DND-41 (cell line): ENCODE measurements at regions not wholly inside any gene's neighbourhood (a gene's known extent, or its start where the extent isn't known, plus 50 kb on each side); places are given as distances from the start of the nearest gene placed in this dataset.
A peak's percentile ranks its signal among the peaks of the same experiment; 100 is the strongest.

ENCODE experiments used
- ATAC-seq: fragments of 200-7000 bp; cut with Tn5 transposase; 3 replicates; pipeline ENCODE4 v1.9.1; 2021; ENCODE audit warnings: low read depth; ENCODE audit not compliant: insufficient read depth
- DNase-seq: peaks from one replicate; pipeline ENCODE4 v3.0.0-alpha.2; 2020
- H2AFZ ChIP-seq: 2 replicates; pipeline ENCODE4 v1.6.0; 2012; ENCODE audit warnings: low read depth, low read length
- H3K27ac ChIP-seq: 2 replicates; pipeline ENCODE4 v1.5.1; 2012; ENCODE audit warnings: low read length, inconsistent platforms
- H3K27me3 ChIP-seq: fragments of 200-600 bp; sonication (generic); 2 replicates; pipeline ENCODE4 v1.6.0; 2012; ENCODE audit warnings: low read length, mild to moderate bottlenecking, inconsistent platforms; ENCODE audit not compliant: insufficient read depth, poor library complexity
- H3K36me3 ChIP-seq: 2 replicates; pipeline ENCODE4 v1.5.1; 2012; ENCODE audit warnings: low read length, inconsistent platforms; ENCODE audit not compliant: insufficient read depth
- H3K4me1 ChIP-seq: 2 replicates; pipeline ENCODE4 v1.5.1; 2012; ENCODE audit warnings: mild to moderate bottlenecking, low read length; ENCODE audit not compliant: insufficient read depth
- H3K4me2 ChIP-seq: 2 replicates; pipeline ENCODE4 v1.6.0; 2012; ENCODE audit warnings: mild to moderate bottlenecking, moderate library complexity, low read length, inconsistent platforms; ENCODE audit not compliant: insufficient read depth
- H3K4me3 ChIP-seq, 2 experiments: fragments of 200-600 bp in 1 of 2; shearing (Covaris generic) in 1 of 2; 2 replicates each; pipeline ENCODE4 v1.5.1; 2012 to 2016; ENCODE audit warnings: inconsistent platforms in 2 of 2, low read length in 2 of 2, mild to moderate bottlenecking in 2 of 2, low read depth in 1 of 2, moderate library complexity in 1 of 2
- H3K79me2 ChIP-seq: 2 replicates; pipeline ENCODE4 v1.6.0; 2012; ENCODE audit warnings: low read length, inconsistent platforms; ENCODE audit not compliant: insufficient read depth
- H3K9ac ChIP-seq: 2 replicates; pipeline ENCODE4 v1.6.0; 2012; ENCODE audit warnings: low read depth, mild to moderate bottlenecking, inconsistent platforms, low read length, moderate library complexity
- H3K9me3 ChIP-seq: 2 replicates; pipeline ENCODE4 v1.5.1; 2012; ENCODE audit warnings: low read length, moderate library complexity, mild to moderate bottlenecking, inconsistent platforms; ENCODE audit not compliant: insufficient read depth, severe bottlenecking
- H4K20me1 ChIP-seq: 2 replicates; pipeline ENCODE4 v1.6.0; 2012; ENCODE audit warnings: low read length; ENCODE audit not compliant: insufficient read depth
- EZH2 ChIP-seq: IDR thresholded peaks from 3 replicates; pipeline ENCODE4 v1.6.1; 2012; ENCODE audit warnings: borderline replicate concordance, low read depth, mild to moderate bottlenecking, moderate library complexity, low read length, inconsistent platforms; ENCODE audit not compliant: severe bottlenecking
- TF ChIP-seq, protein P1 (sequence below): IDR thresholded peaks from 2 replicates; pipeline ENCODE4 v1.5.1; 2012; ENCODE audit warnings: borderline replicate concordance, low read length, moderate library complexity, mild to moderate bottlenecking; ENCODE audit not compliant: poor library complexity, severe bottlenecking; ENCODE audit errors: extremely low read depth

DNA sequence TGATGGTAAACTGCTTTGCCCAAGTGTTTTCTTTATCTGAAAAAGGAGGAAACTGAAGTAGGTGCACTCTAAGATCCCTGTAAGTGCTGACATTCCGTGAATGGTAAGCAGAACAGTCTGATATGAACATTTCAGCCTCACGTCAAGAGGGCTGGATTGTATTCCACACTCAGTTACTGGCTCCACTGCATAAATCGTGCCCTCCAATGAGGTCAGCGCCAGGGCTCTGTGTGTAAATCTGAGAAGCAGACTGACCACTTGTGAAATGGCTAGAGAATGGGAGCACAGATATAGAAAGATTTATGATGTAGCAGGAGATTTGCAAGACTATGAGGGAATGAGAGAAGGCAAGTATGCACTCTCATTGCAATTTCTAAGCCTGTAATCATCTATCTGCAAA lies 153.0 kb downstream of the ICOS start:
- ATAC-seq (no peak), DNase-seq (no peak)
- no peak overlapping the region for H3K9ac ChIP-seq
- H3K79me2 ChIP-seq, result no peaks in the 10 kb centered on the region
- H3K4me2 ChIP-seq, result no peak overlapping the region
- no peaks in the 10 kb centered on the region for H3K4me1 ChIP-seq
- no peaks in the 10 kb centered on the region for H3K27me3 ChIP-seq
- no peak for TF ChIP-seq EZH2
- TF ChIP-seq, protein P1, sequence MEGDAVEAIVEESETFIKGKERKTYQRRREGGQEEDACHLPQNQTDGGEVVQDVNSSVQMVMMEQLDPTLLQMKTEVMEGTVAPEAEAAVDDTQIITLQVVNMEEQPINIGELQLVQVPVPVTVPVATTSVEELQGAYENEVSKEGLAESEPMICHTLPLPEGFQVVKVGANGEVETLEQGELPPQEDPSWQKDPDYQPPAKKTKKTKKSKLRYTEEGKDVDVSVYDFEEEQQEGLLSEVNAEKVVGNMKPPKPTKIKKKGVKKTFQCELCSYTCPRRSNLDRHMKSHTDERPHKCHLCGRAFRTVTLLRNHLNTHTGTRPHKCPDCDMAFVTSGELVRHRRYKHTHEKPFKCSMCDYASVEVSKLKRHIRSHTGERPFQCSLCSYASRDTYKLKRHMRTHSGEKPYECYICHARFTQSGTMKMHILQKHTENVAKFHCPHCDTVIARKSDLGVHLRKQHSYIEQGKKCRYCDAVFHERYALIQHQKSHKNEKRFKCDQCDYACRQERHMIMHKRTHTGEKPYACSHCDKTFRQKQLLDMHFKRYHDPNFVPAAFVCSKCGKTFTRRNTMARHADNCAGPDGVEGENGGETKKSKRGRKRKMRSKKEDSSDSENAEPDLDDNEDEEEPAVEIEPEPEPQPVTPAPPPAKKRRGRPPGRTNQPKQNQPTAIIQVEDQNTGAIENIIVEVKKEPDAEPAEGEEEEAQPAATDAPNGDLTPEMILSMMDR, result no peak
- H3K9me3 ChIP-seq, result no peaks in the 10 kb centered on the region
- H3K36me3 ChIP-seq, result no peaks in the 10 kb centered on the region
- no peaks in the 10 kb centered on the region for H4K20me1 ChIP-seq
- H2AFZ ChIP-seq, result no peak overlapping the region
- no peak overlapping the region for H3K27ac ChIP-seq
- H3K4me3 ChIP-seq, result no peak overlapping the region

DNA sequence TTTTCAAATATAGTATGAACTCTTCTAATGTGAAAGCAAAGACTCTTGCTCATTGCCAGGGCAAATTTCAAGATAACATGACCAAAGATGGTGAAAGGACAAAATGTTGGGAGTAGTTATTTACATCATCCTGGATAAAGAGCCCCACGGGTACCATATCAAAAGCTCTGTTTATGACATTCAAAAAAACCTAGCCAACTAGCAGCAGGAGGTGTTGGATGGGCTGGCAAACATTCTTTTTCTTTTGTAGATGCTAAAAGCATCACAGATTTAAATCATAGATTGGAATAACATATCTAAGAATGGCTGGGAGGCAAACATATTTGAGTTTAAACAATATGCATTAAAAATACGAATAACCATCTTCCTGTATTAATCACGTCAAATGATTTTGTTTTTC lies 153.5 kb downstream of the ICOS start:
- H2AFZ ChIP-seq, result no peak overlapping the region
- no peak overlapping the region for H3K4me2 ChIP-seq
- no peak overlapping the region for H3K4me3 ChIP-seq
- H3K9ac ChIP-seq, result no peak overlapping the region
- no peaks in the 10 kb centered on the region for H3K79me2 ChIP-seq
- H3K27me3 ChIP-seq, result no peaks in the 10 kb centered on the region
- no peaks in the 10 kb centered on the region for H4K20me1 ChIP-seq
- no peaks in the 10 kb centered on the region for H3K9me3 ChIP-seq
- H3K4me1 ChIP-seq, result no peaks in the 10 kb centered on the region
- H3K27ac ChIP-seq, result no peak overlapping the region
- DNase-seq (no peak), ATAC-seq (no peak)
- TF ChIP-seq EZH2, result no peak
- TF ChIP-seq, protein P1, result no peak
- no peaks in the 10 kb centered on the region for H3K36me3 ChIP-seq

DNA sequence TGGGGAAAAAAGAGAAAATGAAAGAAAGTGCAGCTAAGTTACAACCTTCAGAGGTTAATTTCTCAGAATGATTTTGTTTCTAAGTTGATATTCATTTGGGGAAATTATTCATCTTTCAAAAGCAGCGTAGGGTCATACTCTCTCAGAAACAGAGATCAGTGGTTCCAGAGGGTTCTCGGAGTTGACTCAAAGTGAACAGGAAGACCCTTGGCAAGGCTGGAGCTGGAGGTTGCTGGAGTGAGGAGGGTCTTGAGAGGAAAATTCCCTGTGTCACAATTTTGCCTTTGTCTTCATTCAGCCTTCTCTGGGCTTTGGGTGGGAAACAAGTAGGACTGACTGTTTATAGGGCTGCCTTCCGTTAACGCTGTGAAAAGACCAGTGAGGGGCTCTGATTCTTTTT lies 168.2 kb downstream of the ICOS start:
- Histone ChIP-seq H3K9me3 (no peaks in the 10 kb centered on the region), H4K20me1 (no peaks in the 10 kb centered on the region), H3K79me2 (no peaks in the 10 kb centered on the region), H3K36me3 (no peaks in the 10 kb centered on the region), H2AFZ (no peak overlapping the region), H3K4me3 (no peak overlapping the region), H3K27ac (no peak overlapping the region), H3K4me1 (peaks cover 21% of the 10 kb centered on the region), H3K4me2 (no peak overlapping the region), H3K27me3 (no peaks in the 10 kb centered on the region), H3K9ac (no peak overlapping the region)
- no peak for ATAC-seq
- DNase-seq, result no peak
- TF ChIP-seq, protein P1, result no peak
- no peak for TF ChIP-seq EZH2

DNA sequence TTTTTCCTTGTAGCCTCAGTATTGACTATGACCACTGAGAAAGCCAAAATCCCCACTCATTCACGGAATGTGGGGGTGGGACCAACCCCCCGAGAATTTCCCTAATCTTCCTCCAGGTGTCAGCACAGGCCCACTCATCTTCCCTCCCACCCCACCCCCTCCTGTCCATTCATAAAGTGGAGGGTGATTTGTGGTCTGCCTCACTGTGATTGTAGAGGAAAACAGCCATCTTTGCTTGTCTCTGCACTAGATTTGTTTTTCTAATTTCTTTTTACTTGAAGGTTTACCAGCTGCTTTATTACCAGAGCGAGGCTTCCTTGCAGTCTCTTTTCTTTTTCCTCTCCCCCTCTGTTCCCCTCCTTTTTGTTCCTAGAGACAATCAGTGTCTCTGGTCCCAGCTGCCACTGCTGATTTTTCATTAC lies 171.8 kb downstream of the ICOS start:
- Histone ChIP-seq H4K20me1 (no peaks in the 10 kb centered on the region), H3K27me3 (no peaks in the 10 kb centered on the region), H2AFZ (no peak overlapping the region), H3K9ac (no peak overlapping the region), H3K9me3 (no peaks in the 10 kb centered on the region), H3K4me3 (no peak overlapping the region), H3K79me2 (no peaks in the 10 kb centered on the region), H3K4me1 (peaks cover 38% of the 10 kb centered on the region), H3K36me3 (no peaks in the 10 kb centered on the region), H3K27ac (no peak overlapping the region), H3K4me2 (no peak overlapping the region)
- TF ChIP-seq, protein P1, result peak; percentile 64
- TF ChIP-seq EZH2, result no peak
- ATAC-seq, result peak; percentile 37
- DNase-seq, result peak; percentile 41
